ENCODE measurements at regions not wholly inside any gene's neighbourhood (a gene's known extent, or its start where the extent isn't known, plus 50 kb on each side); places are given as distances from the start of the nearest gene placed in this dataset.

DNA sequence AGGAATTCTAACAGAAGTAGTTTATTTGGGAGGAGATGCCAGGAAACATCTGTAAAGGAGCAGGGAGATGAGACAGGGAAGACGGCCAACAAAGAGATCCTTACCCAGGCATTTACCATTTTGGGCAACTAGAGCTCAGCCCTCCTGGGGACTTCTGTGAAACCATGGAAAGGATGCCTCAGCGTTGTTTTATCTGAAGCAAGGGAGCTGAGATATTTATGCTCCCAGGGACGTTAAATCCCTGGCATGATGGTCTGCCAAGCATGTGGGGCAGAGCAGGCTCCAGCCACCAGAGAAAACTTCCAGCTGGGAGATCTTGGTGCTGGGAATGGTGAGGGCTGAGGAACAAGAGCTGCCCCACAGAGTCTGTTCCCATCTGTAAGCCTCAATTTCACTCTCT, 114.8 kb upstream of the FOXF1 start:
- no peak for DNase-seq

DNA sequence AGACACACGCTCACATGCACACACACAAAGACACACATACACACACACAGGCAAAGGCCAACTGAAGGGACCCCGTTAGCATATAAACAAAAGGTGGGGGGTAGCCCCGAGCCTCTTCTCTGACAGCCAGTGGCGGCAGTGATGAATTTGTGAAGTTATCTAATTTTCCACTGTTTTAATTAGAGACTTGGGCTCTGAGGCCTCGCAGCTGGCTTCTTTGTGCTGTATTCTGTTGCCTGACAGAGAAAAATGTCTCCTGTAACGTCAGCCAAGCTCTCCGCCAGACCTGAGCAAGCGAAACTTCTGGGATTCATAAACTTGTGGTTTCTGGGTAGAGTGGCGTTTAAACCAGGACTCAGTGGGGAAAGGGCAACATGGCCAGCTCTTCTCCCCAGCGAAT, 113.9 kb upstream of the FOXF1 start:
- no peak for DNase-seq

DNA sequence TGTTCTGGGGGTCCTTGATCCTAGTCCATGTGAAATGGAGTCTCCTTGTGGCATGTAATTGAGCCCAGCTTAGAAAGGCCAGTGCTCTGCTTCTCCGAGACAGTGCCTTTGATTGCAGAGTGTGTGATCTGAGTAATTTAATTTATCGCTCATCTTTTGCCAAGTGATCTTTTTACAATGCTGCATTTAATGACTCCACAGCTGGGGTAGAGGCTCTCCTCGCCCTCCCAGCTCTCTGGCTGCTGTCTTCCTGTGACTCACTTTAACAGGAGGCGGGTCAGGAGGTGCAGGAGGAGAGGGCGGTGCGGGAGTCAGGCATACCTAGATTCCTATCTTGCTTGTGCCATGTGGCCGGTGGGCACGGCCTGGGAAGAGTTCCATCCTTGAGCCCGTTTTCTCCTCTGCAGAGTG, 113.4 kb upstream of the FOXF1 start:
- no peak for DNase-seq

DNA sequence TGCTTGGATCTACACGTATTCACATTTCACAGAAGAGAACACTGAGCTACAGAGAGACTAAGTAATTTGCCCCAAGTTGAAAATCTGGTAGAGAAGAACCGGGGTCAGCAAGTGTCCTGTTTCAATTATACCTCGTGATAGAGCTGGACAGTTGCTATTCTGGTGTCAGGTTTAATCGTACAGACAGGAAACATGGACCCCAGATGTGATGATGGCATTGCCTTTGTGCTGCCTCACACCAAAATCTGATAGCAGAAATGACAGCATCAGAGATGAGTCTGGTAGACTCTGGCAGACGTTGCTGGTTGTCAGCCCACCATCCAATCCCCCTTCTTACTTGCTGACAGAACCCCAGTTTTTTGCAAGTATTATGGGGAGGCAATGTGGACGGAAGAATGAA, 112.1 kb upstream of the FOXF1 start:
- no peak for DNase-seq

- DNase-seq: no peak
Measured at GRCh38 chr16:86398622-86399021, 111.7 kb upstream of the FOXF1 start.

GRCh38 chr16:86401126-86401525, 109.2 kb upstream of the FOXF1 start:
- DNase-seq: no peak

GRCh38 chr16:86403085-86403484, 107.2 kb upstream of the FOXF1 start:
- no peak for DNase-seq

DNA sequence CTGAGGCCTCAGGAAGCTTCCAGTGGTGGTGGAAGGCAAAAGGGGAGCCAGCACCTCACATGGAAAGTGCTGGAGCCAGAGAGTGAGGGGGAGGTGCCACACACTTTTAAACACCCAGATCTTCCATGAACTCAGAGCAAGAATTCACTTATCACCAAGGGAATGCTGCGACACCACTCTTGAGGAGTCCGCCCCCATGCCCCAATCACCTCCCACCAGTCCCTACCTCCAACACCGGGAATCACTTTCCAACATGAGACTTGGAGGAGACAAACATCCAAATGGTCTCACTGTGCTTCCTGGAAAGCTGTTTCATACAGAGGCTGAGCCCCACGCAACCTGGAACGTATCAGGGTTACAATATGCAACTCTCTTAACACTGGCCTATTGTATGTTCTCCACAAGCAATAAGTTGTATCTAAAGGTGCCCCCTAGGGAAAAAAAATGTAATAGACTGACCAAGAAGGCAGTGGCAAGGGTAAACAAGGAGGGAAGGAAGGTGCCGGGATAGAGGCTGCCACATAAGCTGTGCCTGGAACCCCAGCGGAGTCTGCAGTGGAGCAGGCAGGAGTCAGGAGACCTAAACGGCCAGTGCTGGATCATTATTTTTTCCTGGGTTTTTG, 106.7 kb upstream of the FOXF1 start:
- DNase-seq: no peak

- no peak for DNase-seq
Measured at GRCh38 chr16:86404678-86405077, 105.6 kb upstream of the FOXF1 start.

DNA sequence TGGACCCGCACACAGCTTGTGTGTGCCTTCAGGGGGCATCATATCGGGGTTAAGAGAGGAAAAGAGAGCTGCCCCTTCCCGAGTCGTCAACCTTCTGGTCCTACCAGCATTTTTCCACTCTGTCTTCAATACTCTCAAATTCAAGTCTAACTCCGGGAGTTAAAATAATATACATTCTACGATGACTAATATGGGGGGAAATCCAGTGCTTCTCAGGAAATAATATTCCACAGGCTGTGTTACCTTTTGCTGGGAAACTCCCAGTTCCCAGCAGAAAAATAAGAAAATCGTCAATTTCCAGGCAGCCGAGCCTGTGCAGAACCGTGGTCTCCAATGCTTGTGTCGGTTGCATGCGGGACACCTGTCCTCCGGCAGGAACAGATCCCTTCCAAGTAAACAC, 105.0 kb upstream of the FOXF1 start:
- no peak for DNase-seq

DNA sequence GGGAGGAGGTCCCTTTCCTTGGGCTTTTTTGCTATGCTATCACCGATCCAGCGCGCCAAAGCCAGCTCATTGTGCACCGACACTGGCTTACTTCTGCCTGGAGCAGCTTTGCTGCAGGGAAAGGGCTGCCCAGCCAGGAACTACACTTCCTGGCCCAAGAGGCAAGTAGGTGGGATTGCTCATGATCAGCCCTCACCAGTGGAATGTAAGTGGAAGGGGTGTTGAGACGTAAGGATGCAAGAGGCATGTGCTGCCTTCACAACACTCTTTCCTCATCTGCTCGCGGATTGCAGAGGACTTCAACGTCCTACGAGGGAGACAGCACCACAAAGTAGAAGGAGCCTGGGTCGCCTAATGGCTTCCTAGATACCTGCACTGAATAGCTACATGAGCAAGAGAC, 104.3 kb upstream of the FOXF1 start:
- no peak for DNase-seq

- no peak for DNase-seq
Measured at GRCh38 chr16:86408685-86409084, 101.6 kb upstream of the FOXF1 start.

DNA sequence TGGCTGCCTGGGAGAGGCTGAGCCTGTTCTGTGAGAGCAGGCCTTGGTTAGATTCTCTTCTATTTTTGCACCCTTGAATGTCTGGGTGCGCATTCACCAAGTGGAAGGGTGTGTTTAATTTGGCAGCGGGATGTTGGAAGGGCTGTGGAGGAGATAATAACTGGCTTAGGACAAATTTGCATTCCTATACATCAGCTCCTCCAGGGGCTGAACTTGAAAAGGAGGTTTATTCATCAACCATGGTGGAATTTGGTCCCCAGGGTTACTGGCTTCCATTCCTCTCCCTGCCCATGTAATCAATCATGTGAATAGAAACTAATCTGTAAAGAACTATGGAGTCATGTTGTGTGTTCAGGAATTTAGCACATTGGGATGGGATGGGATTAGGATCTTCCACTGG, 100.2 kb upstream of the FOXF1 start:
- DNase-seq: no peak

- no peak for DNase-seq
Measured at GRCh38 chr16:86410529-86410928, 99.8 kb upstream of the FOXF1 start.

DNA sequence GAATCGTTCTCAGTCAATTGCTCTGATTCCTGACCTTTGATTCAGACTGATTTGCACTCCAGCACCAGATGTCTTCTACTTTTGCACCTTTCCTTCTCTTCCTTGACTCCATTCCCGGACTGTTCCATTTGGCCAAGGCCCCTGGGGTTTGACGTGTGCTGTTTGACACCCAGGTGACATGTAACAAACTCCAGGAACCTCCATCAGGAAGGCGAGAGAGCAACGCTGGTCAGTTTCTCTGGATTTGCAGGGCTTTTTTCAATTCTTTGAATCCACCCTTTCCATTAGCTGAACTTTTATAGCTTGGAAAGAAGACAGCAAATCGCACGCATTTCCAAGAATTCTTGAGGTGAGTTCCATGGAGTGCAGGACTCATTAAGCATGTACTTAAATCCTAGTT, 98.4 kb upstream of the FOXF1 start:
- no peak for DNase-seq

DNA sequence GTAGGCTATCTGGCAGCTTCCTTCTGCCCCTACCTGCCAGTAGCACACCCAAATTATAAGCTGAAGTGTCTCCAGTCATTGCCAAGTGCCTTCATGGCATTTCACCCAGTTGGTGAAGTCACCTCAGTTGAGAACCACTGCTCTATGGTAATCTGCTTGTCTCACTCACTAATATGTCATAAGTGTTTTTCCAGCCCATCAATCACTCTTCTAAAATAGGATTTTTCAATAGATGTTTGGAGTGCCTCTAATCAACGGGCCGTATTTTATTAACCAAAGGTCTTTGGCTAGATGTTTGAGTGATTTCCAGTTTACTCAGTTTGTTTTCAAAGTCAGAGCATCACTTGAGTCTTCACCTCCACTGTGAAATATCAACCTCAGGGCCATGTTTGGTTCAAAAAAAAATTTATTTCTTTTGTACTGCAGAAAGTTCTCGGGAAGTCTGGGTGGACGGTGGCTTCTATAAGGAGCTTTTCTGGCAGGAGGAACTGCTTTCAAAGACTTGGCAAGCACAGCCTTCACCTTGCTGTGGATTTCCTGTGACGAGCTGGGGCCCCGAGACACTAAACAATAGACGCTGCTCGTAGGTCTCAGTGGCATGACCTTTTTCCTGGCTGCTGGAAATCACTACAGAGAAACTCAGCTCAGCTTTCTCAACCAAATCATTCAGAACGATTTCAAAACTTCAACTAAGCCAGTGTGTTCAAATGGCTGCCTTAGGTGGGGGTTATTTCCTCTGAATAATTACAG, 95.2 kb upstream of the FOXF1 start:
- DNase-seq: no peak

DNA sequence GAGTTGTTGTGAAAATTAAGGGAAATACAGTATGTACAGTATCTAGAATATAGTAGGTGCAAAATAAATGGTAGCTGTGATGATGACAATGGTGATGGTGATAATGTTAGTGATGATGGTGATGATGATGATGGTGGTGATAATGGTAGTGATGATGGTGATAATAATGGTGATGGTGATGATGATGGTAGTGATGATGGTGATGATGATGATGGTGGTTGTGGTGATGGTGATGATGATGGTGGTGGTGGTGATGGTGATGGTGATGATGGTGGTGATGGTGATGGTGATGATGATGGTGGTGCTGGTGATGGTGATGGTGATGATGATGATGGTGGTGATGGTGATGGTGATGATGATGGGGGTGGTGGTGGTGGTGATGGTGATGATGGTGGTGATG, 91.3 kb upstream of the FOXF1 start:
- DNase-seq: no peak

DNA sequence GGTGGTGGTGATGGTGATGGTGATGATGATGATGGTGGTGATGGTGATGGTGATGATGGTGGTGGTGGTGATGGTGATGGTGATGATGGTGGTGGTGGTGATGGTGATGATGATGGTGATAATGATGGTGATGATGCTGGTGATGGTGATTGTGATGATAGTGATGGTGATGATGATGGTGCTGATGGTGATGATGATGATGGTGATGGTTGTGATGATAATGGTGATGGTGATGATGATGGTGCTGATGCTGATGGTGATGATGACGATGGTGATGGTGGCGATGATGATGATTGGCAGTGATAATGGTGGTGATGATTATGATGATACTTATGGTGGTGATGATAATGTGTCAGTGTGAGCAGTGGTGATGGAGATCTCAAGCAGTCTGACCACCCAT, 90.8 kb upstream of the FOXF1 start:
- no peak for DNase-seq

DNA sequence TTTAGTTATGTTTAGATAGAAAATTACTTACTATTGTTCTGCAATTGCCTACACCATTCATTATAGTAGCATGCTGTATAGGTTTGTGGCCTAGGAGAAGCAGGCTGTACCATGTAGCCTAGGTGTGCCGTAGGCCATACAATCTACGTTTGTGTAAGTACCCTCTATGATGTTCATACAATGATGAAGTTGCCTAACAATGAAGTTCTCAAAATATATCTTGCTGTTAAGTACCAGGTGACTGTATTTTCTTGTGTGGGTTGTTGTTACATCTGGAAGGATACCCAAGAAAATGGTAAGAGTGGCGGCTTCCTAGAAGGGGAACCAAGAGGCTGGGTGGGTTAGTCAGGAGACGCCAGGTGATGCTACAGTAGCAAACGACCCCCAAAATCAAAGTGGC, 88.3 kb upstream of the FOXF1 start:
- no peak for DNase-seq

DNA sequence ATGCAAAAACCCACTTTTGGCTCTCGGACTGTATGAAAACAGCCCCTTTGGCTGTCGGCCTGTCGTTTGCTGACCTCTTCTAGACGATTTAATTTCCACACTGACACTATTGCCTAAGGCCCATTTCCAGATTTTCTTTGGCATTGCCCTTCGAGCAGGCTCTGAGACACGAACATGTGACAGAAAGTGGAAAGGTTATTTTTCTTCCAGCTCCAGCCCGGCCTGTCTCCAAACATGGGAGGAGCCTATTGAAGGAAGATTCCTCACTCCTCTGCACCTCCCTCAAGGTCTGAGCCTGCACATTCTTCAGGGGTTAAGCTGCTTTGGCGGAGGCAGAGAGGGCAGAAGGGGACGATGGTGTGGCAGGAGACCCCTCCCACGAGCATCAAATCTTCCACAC, 85.9 kb upstream of the FOXF1 start:
- DNase-seq: no peak

- DNase-seq: no peak
Measured at GRCh38 chr16:86424985-86425384, 85.3 kb upstream of the FOXF1 start.

DNA sequence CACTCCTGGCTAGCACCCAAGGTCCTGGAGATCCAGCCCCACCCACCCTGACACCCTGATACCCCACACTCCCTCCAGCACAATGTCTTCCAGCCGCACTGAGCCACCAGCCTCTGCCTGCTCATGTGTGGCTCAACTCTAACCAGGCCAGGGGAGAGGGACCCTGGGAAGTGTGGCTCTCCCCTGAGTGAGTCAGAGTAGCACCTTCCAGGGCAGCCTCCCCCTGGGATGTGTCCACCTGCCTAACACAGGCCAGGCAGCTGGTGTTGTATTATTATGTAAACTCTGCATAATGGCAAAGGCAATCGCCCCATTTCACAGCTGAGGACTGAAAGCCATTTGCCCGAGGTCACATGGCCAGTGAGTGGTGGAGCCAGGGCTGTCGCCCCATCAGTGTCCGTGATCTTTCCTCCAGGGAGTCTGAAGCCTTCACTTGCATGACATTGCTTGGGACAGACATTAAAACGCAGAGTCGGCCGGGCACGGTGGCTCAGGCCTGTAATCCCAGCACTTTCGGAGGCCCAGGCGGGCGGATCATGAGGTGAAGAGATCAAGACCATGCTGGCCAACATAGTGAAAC, 84.2 kb upstream of the FOXF1 start:
- DNase-seq: no peak

DNA sequence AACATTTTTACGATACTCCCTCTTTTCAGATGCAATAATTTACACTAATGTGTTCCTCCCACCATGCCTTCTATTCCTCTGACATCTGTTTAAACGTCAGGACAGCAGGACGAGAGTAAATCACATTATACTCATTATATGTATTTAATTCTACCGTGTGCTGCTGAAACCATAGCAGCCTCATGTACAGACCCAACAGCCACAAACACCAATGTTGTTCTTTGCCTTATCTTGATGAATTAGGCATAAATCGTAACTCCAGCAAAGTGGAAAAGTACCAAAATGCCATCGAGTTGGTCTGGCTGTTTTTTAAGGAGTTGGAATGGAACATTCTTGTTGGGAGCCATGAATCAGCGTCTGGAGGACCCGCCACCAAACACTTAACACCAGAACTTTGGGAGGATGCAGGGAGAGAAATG, 82.9 kb upstream of the FOXF1 start:
- no peak for DNase-seq

- no peak for DNase-seq
Measured at GRCh38 chr16:86428729-86429517, 81.4 kb upstream of the FOXF1 start.
